ENCODE measurements at regions not wholly inside any gene's neighbourhood (a gene's known extent, or its start where the extent isn't known, plus 50 kb on each side); places are given as distances from the start of the nearest gene placed in this dataset.

- TF ChIP-seq CTCF (IDR thresholded peaks at IDR 0.05; ENCODE audit: control extremely low read depth in 1 of 3, insufficient read depth in 1 of 3, low read depth in 1 of 3, low read length in 3 of 3) (no peak), BRCA1 (IDR thresholded peaks at IDR 0.05; ENCODE audit: low read depth, low read length) (no peak), SP2 (IDR thresholded peaks at IDR 0.05; ENCODE audit: low read length) (no peak), BCL11A (IDR thresholded peaks at IDR 0.05; ENCODE audit: low read depth in 2 of 2, low read length in 2 of 2) (no peak), GABPA (IDR thresholded peaks at IDR 0.05; ENCODE audit: borderline replicate concordance, insufficient read depth, low read length) (no peak), SRF (IDR thresholded peaks at IDR 0.05; ENCODE audit: low read depth, low read length) (no peak)
- TF ChIP-seq, protein P1, sequence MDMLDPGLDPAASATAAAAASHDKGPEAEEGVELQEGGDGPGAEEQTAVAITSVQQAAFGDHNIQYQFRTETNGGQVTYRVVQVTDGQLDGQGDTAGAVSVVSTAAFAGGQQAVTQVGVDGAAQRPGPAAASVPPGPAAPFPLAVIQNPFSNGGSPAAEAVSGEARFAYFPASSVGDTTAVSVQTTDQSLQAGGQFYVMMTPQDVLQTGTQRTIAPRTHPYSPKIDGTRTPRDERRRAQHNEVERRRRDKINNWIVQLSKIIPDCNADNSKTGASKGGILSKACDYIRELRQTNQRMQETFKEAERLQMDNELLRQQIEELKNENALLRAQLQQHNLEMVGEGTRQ (IDR thresholded peaks at IDR 0.05; ENCODE audit: low read length) = no peak
These were observed 407.6 kb upstream of the PSMD7 start (continued) for GRCh38 chr16:73888840-73889490.

Measured in H1 (cell line).